ENCODE measurements at regions not wholly inside any gene's neighbourhood (a gene's known extent, or its start where the extent isn't known, plus 50 kb on each side); places are given as distances from the start of the nearest gene placed in this dataset.

DNA sequence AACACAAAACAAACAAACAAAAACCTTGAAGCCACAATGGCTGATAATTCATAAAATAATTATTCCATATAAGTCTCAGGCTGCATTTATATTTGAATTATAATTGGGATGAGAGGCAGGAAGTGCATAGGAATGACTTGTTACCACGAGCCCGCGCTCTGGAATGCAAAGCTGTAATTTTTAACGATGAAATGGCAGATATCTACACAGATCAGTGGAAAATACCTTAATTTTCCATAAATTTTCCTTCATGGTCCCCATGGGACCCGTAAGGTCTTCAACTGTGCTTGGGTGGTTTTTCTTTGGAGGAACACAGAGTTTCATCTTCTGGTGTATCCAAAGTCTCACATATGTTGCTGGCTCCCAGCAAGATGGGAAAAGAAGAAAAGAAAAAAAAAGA lies 226.8 kb downstream of the SHOX start:
- H3K4me3 ChIP-seq: no peak overlapping the region
- WGBS, 5 donors: 76 to 89% (median 83%) methylated on average over 5 of the region's 5 CpGs
- no peak for DNase-seq
- TF ChIP-seq POLR2AphosphoS5 (IDR thresholded peaks at IDR 0.05) (no peak), POLR2A (IDR thresholded peaks at IDR 0.05) (no peak)
- TF ChIP-seq, protein P1, sequence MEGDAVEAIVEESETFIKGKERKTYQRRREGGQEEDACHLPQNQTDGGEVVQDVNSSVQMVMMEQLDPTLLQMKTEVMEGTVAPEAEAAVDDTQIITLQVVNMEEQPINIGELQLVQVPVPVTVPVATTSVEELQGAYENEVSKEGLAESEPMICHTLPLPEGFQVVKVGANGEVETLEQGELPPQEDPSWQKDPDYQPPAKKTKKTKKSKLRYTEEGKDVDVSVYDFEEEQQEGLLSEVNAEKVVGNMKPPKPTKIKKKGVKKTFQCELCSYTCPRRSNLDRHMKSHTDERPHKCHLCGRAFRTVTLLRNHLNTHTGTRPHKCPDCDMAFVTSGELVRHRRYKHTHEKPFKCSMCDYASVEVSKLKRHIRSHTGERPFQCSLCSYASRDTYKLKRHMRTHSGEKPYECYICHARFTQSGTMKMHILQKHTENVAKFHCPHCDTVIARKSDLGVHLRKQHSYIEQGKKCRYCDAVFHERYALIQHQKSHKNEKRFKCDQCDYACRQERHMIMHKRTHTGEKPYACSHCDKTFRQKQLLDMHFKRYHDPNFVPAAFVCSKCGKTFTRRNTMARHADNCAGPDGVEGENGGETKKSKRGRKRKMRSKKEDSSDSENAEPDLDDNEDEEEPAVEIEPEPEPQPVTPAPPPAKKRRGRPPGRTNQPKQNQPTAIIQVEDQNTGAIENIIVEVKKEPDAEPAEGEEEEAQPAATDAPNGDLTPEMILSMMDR (IDR thresholded peaks at IDR 0.05 in 8 of 11, conservative IDR thresholded peaks at IDR 0.05 in 3 of 11): no peak
- intact Hi-C loops (cut with DNase I; ENCODE audit: low total_unique reads): no loop called here
- H3K4me1 ChIP-seq: no peaks in the 10 kb centered on the region
- peaks cover 0 to 40% (median 11%) of the 10 kb centered on the region in 8 donors for H3K9me3 ChIP-seq
- no peaks in the 10 kb centered on the region for H3K36me3 ChIP-seq
- H3K27ac ChIP-seq: no peak overlapping the region
- peaks cover 0 to 6% (median 0%) of the 10 kb centered on the region in 7 donors for H3K27me3 ChIP-seq (replicated peaks in 1 of 7)

DNA sequence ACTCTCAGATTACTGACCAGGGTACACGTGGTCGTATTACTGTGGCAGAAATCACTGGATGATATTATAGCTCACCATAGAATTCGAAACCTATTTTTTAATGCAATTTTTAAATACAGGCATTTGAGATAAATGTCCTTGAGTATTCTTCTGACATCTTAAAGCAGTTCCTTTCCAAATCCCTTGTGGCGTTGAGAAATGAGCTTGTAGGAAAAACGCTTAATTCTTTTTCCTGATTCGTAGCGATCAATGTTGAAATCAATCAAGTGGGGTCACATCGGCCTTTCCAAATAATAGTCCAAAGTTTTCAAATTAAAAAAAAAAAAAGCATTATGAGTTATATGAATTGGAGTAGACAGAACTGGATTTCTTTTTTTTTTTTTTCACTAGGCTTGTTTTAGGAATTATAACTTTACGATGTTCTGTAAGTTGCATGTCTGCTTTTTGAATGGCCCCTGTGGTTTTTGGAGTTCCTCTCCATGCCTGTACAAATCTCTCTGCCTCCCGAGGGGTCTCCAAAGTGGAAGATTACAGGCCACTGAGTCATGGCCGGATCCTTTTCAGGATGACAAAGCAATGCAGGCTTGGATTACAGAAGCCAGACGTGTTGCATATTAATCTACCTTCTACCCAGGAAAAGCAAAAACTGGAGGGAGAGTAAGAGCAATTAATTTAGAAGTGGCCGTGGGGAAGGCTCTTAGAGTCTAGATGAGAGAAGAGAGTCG lies 226.1 kb downstream of the SHOX start:
- Histone ChIP-seq H3K36me3 (no peaks in the 10 kb centered on the region), H3K27ac (no peak overlapping the region), H3K4me3 (no peak overlapping the region), H3K27me3 (replicated peaks in 1 of 7) (peaks cover 0 to 6% (median 0%) of the 10 kb centered on the region in 7 donors), H3K9me3 (peaks cover 0 to 40% (median 11%) of the 10 kb centered on the region in 8 donors), H3K4me1 (no peaks in the 10 kb centered on the region)
- intact Hi-C loops (cut with DNase I; ENCODE audit: low total_unique reads): no loop called here
- WGBS, 5 donors: 62 to 83% (median 72%) methylated on average over 14 of the region's 14 CpGs
- no peak for DNase-seq
- no peak for TF ChIP-seq POLR2A (IDR thresholded peaks at IDR 0.05)
- TF ChIP-seq, protein P1 (IDR thresholded peaks at IDR 0.05 in 8 of 11, conservative IDR thresholded peaks at IDR 0.05 in 3 of 11): no peak
- TF ChIP-seq POLR2AphosphoS5 (IDR thresholded peaks at IDR 0.05): no peak

DNA sequence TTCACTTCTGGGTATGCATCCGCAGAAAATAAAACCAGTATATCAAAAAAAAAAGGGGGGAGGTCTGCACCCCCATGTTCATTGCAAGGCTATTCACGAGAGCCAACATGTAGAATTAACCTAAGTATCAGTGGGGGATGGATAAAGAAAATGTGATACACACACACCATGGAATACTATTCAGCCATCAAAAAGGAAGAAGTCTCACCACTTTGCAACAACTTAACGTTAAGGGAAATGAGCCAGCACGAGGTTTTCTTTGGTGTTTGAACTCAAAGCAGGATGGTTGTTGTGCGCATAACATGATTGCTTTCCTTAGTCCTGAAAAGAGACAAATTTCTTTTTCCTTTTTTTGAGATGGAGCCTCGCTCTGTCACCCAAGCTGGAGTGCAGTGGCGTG lies 222.7 kb downstream of the SHOX start:
- TF ChIP-seq POLR2AphosphoS5 (IDR thresholded peaks at IDR 0.05) (no peak), POLR2A (IDR thresholded peaks at IDR 0.05) (no peak)
- TF ChIP-seq, protein P1 (IDR thresholded peaks at IDR 0.05 in 8 of 11, conservative IDR thresholded peaks at IDR 0.05 in 3 of 11): no peak

DNA sequence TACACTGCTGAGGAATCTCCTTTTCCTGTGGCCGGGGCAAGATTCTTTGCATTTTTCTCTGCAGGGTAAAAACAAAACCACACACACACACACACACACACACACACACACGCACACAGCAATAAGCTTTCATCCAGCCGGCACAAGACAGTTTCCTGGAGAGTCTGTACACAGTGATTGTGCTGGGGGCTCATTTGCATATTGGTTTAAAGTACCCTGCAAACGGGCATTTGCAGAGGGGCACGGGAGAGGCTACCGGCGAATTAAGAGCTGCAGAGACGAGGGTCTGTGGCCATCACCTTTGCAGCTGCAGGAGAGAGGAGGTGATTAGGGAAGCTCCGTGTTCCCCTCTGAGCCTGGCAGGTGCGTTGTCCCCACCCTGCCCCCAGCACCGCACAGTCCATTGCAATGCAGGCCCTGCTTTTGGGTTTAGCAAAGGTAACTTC lies 219.9 kb downstream of the SHOX start:
- DNase-seq: no peak
- H3K27ac ChIP-seq: no peak overlapping the region
- no peaks in the 10 kb centered on the region for H3K4me1 ChIP-seq
- peaks cover 0 to 10% (median 0%) of the 10 kb centered on the region in 7 donors for H3K27me3 ChIP-seq (replicated peaks in 1 of 7)
- H3K9me3 ChIP-seq: peaks cover 0 to 18% (median 0%) of the 10 kb centered on the region in 8 donors
- no peak overlapping the region for H3K4me3 ChIP-seq
- WGBS, 5 donors: 2 to 5% (median 3%) methylated on average over 11 of the region's 11 CpGs
- no peak for TF ChIP-seq POLR2AphosphoS5 (IDR thresholded peaks at IDR 0.05)
- TF ChIP-seq, protein P1 (IDR thresholded peaks at IDR 0.05 in 8 of 11, conservative IDR thresholded peaks at IDR 0.05 in 3 of 11): no peak
- no peak for TF ChIP-seq POLR2A (IDR thresholded peaks at IDR 0.05)
- intact Hi-C loops (cut with DNase I; ENCODE audit: low total_unique reads): no loop called here
- no peaks in the 10 kb centered on the region for H3K36me3 ChIP-seq

More for the DNA sequence above, 222.7 kb downstream of the SHOX start:
- DNase-seq: no peak
- WGBS, 5 donors: 75 to 92% (median 83%) methylated on average over 7 of the region's 7 CpGs
- peaks cover 0 to 10% (median 0%) of the 10 kb centered on the region in 7 donors for H3K27me3 ChIP-seq (replicated peaks in 1 of 7)
- no peak overlapping the region for H3K27ac ChIP-seq
- intact Hi-C loops (cut with DNase I; ENCODE audit: low total_unique reads): no loop called here
- H3K4me1 ChIP-seq: no peaks in the 10 kb centered on the region
- H3K4me3 ChIP-seq: no peak overlapping the region
- H3K9me3 ChIP-seq: peaks cover 0 to 20% (median 3%) of the 10 kb centered on the region in 8 donors
- H3K36me3 ChIP-seq: no peaks in the 10 kb centered on the region
